H1 (cell line): ENCODE measurements at regions not wholly inside any gene's neighbourhood (a gene's known extent, or its start where the extent isn't known, plus 50 kb on each side); places are given as distances from the start of the nearest gene placed in this dataset.

ENCODE experiments used
- CBX5 ChIP-seq: fragments of 300-800, 300-1000 bp; sonication (generic); IDR thresholded peaks from 2 replicates; pipeline ENCODE4 v1.7.1; 2016; ENCODE audit warnings: antibody characterized with exemption, low read length, low read depth
- CEBPB ChIP-seq: IDR thresholded peaks from 2 replicates; pipeline ENCODE4 v1.6.1; 2012; ENCODE audit warnings: low read depth, low read length
- CREB1 ChIP-seq: IDR thresholded peaks from 2 replicates; pipeline ENCODE4 v1.6.1; 2012; ENCODE audit warnings: inconsistent platforms
- POU5F1 ChIP-seq: IDR thresholded peaks from 2 replicates; pipeline ENCODE4 v1.6.1; 2011; ENCODE audit warnings: low read depth, mild to moderate bottlenecking, low read length, moderate library complexity
- TEAD4 ChIP-seq: IDR thresholded peaks from 2 replicates; pipeline ENCODE4 v1.6.1; 2012; ENCODE audit warnings: low read depth, low read length, inconsistent platforms, mixed read lengths
- TF ChIP-seq, protein P1 (sequence below), 3 experiments: IDR thresholded peaks; 1 replicate in 2 of 3; 2 replicates in 1 of 3; pipeline versions ENCODE4 v1.5.1 to v1.6.1; 2011; ENCODE audit warnings: low read length in 3 of 3, mild to moderate bottlenecking in 3 of 3, inconsistent platforms in 2 of 3, low read depth in 1 of 3, moderate library complexity in 1 of 3; ENCODE audit not compliant: insufficient read depth in 1 of 3; ENCODE audit errors: control extremely low read depth in 1 of 3

- TF ChIP-seq, protein P1, sequence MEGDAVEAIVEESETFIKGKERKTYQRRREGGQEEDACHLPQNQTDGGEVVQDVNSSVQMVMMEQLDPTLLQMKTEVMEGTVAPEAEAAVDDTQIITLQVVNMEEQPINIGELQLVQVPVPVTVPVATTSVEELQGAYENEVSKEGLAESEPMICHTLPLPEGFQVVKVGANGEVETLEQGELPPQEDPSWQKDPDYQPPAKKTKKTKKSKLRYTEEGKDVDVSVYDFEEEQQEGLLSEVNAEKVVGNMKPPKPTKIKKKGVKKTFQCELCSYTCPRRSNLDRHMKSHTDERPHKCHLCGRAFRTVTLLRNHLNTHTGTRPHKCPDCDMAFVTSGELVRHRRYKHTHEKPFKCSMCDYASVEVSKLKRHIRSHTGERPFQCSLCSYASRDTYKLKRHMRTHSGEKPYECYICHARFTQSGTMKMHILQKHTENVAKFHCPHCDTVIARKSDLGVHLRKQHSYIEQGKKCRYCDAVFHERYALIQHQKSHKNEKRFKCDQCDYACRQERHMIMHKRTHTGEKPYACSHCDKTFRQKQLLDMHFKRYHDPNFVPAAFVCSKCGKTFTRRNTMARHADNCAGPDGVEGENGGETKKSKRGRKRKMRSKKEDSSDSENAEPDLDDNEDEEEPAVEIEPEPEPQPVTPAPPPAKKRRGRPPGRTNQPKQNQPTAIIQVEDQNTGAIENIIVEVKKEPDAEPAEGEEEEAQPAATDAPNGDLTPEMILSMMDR (IDR thresholded peaks at IDR 0.05; ENCODE audit: control extremely low read depth in 1 of 3, insufficient read depth in 1 of 3, low read depth in 1 of 3, low read length in 3 of 3) = no peak
- TF ChIP-seq CBX5 (no peak), CREB1 (no peak), POU5F1 (no peak), TEAD4 (no peak), CEBPB (no peak)
Measured at GRCh38 chr4:124155239-124155638, 557.3 kb downstream of the ANKRD50 start (continued).
